ENCODE measurements at regions not wholly inside any gene's neighbourhood (a gene's known extent, or its start where the extent isn't known, plus 50 kb on each side); places are given as distances from the start of the nearest gene placed in this dataset.
"Not testable (repeated sequence)": the region's sequence is repeated elsewhere in the genome, so short reads cannot be mapped to it uniquely, and the experiment has no call there.

GRCh38 chr2:14445670-14446069 lies 186.8 kb upstream of the LRATD1 start:
- DNase-seq (ENCODE audit: low read depth): no peak

DNA sequence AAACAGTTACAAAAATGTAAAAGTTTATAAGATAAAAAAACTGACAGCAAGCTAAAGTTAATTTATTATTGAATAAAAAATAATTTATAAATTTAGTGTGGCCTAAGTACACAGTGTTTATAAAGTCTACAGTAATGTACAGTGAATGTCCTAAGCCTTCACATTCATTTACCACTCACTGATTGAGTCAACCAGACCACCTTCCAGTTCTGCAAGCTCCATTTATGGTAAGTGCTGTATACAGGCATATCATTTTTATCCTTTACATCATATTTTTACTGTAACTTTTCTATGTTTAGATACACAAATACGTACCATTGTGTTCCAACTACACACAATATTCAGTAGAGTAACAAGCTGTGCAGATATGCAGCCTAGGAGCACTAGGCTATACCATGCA lies 184.2 kb upstream of the LRATD1 start:
- DNase-seq (ENCODE audit: low read depth): no peak

DNA sequence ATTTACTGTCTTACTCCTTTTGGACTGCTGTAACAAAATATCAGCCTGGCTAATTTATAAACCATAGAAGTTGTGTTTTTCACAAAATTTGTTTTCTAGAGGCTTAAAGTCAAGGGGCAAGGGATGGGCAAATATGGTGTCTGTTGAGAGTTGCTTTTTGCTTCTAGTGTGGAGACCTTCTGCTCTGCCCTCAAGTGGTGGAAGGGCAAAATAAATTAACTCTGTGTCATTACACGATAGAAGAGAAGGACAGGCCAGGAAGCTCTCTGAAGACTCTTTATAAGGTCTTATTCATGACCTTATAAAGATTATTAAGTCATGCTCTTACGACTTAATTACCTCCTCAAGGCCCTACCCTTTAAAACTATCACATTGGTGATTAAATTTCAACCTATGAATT lies 181.2 kb upstream of the LRATD1 start:
- no peak for DNase-seq (ENCODE audit: low read depth)

- DNase-seq (ENCODE audit: low read depth): no peak
Measured at GRCh38 chr2:14454202-14454601, 178.3 kb upstream of the LRATD1 start.

DNA sequence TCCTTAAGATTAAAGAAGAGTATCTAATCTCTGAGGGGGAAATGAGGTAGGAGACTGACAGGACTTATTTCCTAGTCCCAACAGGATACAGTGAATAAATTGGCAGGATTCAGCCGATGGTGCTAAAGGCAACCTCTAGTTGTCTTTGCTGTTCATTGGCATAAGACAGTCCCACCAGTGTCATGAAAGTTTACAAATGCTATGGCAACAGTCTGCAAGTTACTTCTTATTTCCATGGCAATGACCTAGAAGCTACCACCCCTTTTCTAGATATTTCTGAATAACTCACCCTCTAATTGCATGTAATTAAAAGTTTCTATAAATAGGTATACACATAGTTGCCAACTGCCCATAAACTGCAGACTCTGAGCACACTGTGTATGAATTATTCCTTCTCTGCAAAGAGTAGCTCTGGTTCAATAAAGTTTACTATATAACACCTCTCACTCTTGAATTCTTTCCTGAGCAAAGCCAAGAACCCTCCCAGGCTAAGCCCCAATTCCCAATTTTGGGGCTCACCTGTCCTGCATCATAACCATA lies 172.7 kb upstream of the LRATD1 start:
- DNase-seq (ENCODE audit: low read depth): no peak

GRCh38 chr2:14475994-14476393 lies 156.5 kb upstream of the LRATD1 start:
- no peak for DNase-seq (ENCODE audit: low read depth)

GRCh38 chr2:14479486-14479885 lies 153.0 kb upstream of the LRATD1 start:
- no peak for DNase-seq (ENCODE audit: low read depth)

DNA sequence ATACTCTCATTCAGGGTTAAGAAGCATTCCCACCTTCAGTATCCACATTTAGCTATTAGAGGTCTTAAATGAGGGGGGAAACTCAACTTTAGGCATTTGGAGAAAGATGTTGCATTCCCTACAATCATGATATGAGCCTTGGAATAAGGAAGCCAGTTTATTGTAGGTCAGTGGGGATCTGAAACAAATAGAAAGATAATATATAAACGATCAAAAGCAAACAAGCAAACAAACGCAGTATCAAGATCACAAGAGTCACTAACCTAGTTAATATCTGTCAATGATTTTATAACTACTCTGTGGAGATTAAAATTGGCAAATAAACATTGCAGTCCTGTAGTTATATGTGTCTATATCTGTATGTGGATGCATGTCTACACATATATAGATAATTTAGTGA lies 152.4 kb upstream of the LRATD1 start:
- DNase-seq (ENCODE audit: low read depth): no peak

- no peak for DNase-seq (ENCODE audit: low read depth)
Measured at GRCh38 chr2:14480906-14481305, 151.6 kb upstream of the LRATD1 start.

- DNase-seq (ENCODE audit: low read depth): no peak
Measured at GRCh38 chr2:14492920-14493503, 139.5 kb upstream of the LRATD1 start.

GRCh38 chr2:14494759-14495158 lies 137.8 kb upstream of the LRATD1 start:
- no peak for DNase-seq (ENCODE audit: low read depth)

DNA sequence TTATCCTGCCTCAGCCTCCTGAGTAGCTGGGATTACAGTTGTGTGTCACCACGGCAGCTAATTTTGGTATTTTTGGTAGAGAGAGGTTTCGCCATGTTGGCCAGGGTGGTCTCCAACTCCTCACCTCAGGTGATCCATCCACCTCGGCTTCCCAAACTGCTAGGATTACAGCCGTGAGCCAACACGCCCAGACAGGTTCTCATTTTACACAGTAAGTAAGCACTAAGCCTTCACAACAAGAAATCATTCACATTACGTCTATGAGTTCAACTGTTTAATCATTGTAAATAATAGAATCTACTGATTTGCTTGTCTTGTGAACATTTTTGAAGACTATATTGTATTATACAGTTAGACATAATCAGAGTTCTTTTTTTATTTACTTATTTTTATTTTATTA lies 131.5 kb upstream of the LRATD1 start:
- DNase-seq (ENCODE audit: low read depth): no peak

DNA sequence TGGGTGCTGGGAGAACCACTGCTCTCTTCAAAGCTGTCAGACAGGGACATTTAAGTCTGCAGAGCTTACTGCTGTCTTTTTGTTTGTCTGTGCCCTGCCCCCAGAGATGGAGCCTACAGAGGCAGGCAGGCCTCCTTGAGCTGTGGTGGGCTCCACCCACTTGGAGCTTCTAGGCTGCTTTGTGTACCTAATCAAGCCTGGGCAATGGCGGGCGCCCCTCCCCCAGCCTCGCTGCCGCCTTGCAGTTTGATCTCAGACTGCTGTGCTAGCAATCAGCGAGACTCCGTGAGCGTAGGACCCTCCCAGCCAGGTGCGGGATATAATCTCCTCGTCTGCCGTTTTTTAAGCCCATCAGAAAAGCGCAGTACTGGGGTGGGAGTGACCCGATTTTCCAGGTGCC lies 125.6 kb upstream of the LRATD1 start:
- not testable (repeated sequence) for DNase-seq (ENCODE audit: low read depth)

- no peak for DNase-seq (ENCODE audit: low read depth)
Measured at GRCh38 chr2:14511541-14511940, 121.0 kb upstream of the LRATD1 start.

DNA sequence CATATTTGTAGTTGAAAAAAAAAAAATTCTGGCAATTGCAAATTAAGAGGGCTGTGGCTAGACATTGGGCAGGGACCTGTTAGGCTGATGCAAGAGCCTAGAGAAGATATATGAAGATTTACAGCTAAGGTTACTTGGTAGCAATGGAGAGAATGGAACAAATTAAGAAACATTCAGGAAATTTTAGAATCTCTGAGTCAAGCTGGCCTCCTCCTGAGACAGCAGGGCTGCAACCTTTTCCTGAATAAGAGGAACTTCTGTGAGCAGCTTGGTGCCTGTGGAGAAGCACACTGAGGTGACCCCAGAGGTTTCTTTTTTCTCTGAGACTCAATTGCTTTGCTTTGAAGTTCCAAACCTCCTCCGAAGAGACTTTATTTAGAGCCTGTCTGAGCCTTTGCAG lies 118.6 kb upstream of the LRATD1 start:
- DNase-seq (ENCODE audit: low read depth): no peak

DNA sequence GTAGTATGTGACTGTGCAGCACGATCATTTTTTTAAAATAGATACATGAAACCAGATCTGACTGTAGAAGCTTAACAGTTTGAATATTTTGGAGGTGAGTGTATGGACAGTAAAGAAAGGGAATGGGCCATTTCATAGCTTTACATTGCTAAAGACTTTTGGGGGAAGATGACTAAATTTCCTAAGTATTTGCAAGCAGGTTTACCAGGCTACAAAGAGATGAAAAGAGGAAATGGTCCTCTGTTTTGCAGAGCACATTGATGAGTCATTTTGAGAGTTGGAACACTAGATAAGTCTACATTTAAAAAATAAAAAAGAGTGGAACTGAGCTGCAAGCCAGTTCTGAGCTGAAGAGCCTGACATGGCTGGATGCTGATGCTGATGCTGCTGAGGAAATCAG lies 115.7 kb upstream of the LRATD1 start:
- no peak for DNase-seq (ENCODE audit: low read depth)

DNA sequence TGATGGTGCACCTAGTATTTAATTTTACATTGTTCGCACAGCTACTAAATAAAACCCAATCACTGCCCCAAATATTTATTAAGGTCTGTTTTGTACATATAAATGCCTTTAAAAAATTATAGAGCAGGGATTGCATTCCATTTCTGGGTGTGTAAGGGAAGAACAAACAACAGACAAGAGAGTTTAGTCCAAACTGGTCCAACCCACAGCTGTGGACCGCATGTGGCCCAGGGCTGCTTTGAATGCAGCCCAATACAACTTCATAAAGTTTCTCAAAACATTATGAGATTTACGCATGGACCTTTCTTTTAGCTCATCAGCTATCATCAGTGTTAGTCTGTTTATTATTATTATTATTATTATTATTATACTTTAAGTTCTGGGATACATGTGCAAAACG lies 114.8 kb upstream of the LRATD1 start:
- no peak for DNase-seq (ENCODE audit: low read depth)

- no peak for DNase-seq (ENCODE audit: low read depth)
Measured at GRCh38 chr2:14520385-14520945, 112.1 kb upstream of the LRATD1 start.

DNA sequence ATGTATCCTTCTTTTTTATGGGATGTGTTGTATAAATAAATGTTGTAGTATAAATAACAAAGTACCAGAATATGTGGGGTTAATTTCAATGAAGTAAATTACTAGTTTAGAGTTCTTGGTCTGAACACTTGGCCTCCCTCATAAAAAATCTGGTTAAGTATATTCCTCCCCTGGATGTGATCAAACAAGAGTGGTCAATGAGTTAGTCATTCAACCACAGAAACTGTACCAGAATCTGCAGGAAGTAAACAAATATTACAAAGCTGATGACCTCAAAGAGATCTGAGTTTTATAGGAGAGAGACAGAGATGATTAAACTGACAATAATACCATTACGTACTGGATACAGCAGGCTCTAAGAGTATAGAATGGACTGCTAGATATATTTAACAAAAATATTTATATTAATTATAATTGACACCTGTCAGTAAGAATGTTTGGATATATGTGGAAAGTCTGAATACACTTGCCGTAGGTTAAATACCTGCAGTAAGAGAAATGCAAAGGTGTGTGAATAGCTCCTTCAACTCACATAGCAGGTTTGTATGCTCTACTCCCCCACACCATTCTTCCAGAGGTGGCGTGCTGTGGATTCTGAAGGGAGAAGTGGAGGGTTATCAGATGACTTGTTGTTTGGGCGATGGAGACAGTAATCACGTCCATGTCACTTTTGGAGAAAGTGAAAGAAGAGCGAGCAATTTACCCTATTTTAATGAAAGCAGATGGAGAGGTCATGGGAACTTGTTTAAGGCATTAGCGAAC lies 108.3 kb upstream of the LRATD1 start:
- DNase-seq (ENCODE audit: low read depth): no peak

DNA sequence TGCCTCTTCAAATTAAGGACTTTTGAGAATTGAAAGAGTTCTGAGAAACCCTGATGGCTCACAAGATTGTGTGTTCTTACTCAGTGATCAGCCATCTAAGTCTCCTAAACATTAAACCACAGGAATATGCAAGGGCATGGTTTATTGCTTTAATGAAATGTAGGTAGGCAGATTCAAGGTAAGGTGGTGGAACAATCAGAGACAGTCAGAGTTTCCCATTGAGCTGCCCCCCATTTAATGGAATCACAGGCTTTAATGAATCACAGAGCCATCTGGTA lies 107.8 kb upstream of the LRATD1 start:
- DNase-seq (ENCODE audit: low read depth): no peak

DNA sequence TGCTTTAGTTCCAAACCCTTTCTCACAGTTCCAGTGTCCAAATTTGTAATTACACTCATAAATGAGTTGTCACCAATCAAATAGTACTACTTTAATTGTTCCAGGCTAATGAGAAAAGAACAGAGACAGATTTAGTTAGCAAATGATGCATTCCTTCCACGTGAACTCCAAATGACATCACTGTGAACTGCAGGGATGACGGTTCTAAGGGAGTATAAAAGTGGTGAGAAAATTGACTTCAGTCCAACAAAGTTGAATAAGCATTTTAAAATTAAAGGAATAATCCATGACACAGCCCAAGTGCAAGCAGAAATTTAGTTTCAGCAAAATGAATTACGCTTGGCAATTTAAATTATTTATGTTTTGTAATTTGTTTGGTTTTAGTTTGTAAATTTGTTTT lies 102.0 kb upstream of the LRATD1 start:
- DNase-seq (ENCODE audit: low read depth): no peak

GRCh38 chr2:14533131-14533757 lies 99.3 kb upstream of the LRATD1 start:
- DNase-seq (ENCODE audit: low read depth): no peak

GRCh38 chr2:14535156-14535555 lies 97.4 kb upstream of the LRATD1 start:
- DNase-seq (ENCODE audit: low read depth): no peak
